Epithelial cell of esophagus (primary cell): ENCODE measurements at regions not wholly inside any gene's neighbourhood (a gene's known extent, or its start where the extent isn't known, plus 50 kb on each side); places are given as distances from the start of the nearest gene placed in this dataset.

ENCODE experiments used
- DNase-seq: peaks from one replicate; pipeline ENCODE4 v3.0.0; 2010; ENCODE audit warnings: low read depth
- H3K4me3 ChIP-seq: 2 replicates; pipeline ENCODE4 v1.5.1; 2011; ENCODE audit warnings: mild to moderate bottlenecking, low read length, control low read depth
- CTCF ChIP-seq: IDR thresholded peaks from 2 replicates; pipeline ENCODE4 v1.5.1; 2011; ENCODE audit warnings: low read depth, mild to moderate bottlenecking, low read length, control low read depth, inconsistent platforms; ENCODE audit not compliant: insufficient read depth; ENCODE audit errors: missing control alignments

- DNase-seq = no peak
- no peak for TF ChIP-seq CTCF
- H3K4me3 ChIP-seq = no peak overlapping the region
These were observed 149.4 kb upstream of the TIAM1 start for GRCh38 chr21:31493350-31493880.

- no peak for TF ChIP-seq CTCF
- no peak overlapping the region for H3K4me3 ChIP-seq
- DNase-seq = no peak
These were observed 147.6 kb upstream of the TIAM1 start for GRCh38 chr21:31491617-31492016.

- no peak for DNase-seq
- TF ChIP-seq CTCF = no peak
- H3K4me3 ChIP-seq = no peak overlapping the region
These were observed 146.4 kb upstream of the TIAM1 start for GRCh38 chr21:31490443-31490842.

GRCh38 chr21:31489726-31490125 is 145.7 kb upstream of the TIAM1 start:
- no peak for TF ChIP-seq CTCF
- no peak for DNase-seq
- H3K4me3 ChIP-seq = no peak overlapping the region

GRCh38 chr21:31489014-31489413 is 145.0 kb upstream of the TIAM1 start:
- no peak overlapping the region for H3K4me3 ChIP-seq
- DNase-seq = no peak
- no peak for TF ChIP-seq CTCF

GRCh38 chr21:31484219-31484618 is 140.2 kb upstream of the TIAM1 start:
- no peak for DNase-seq
- H3K4me3 ChIP-seq = no peak overlapping the region
- TF ChIP-seq CTCF = no peak

- no peak for DNase-seq
- H3K4me3 ChIP-seq = no peak overlapping the region
- TF ChIP-seq CTCF = no peak
These were observed 139.1 kb upstream of the TIAM1 start for GRCh38 chr21:31483146-31483545.
